ENCODE measurements at regions not wholly inside any gene's neighbourhood (a gene's known extent, or its start where the extent isn't known, plus 50 kb on each side); places are given as distances from the start of the nearest gene placed in this dataset.

- TF ChIP-seq CTCF (conservative IDR thresholded peaks at IDR 0.05; ENCODE audit: low read depth, low read length) (no peak), EZH2 (IDR thresholded peaks at IDR 0.05; ENCODE audit: low read length, unreplicated experiment) (no peak)
Observed at GRCh38 chr1:177891809-177892208, 78.0 kb downstream of the SEC16B start.

Data from PC-3 (cell line).